ENCODE measurements at regions not wholly inside any gene's neighbourhood (a gene's known extent, or its start where the extent isn't known, plus 50 kb on each side); places are given as distances from the start of the nearest gene placed in this dataset.

- DNase-seq (ENCODE audit: low spot score in 2 of 2), result no peak
- TF ChIP-seq POLR2A (IDR thresholded peaks at IDR 0.05), result no peak
- TF ChIP-seq POLR2AphosphoS5 (IDR thresholded peaks at IDR 0.05), result no peak
- TF ChIP-seq, protein P1, sequence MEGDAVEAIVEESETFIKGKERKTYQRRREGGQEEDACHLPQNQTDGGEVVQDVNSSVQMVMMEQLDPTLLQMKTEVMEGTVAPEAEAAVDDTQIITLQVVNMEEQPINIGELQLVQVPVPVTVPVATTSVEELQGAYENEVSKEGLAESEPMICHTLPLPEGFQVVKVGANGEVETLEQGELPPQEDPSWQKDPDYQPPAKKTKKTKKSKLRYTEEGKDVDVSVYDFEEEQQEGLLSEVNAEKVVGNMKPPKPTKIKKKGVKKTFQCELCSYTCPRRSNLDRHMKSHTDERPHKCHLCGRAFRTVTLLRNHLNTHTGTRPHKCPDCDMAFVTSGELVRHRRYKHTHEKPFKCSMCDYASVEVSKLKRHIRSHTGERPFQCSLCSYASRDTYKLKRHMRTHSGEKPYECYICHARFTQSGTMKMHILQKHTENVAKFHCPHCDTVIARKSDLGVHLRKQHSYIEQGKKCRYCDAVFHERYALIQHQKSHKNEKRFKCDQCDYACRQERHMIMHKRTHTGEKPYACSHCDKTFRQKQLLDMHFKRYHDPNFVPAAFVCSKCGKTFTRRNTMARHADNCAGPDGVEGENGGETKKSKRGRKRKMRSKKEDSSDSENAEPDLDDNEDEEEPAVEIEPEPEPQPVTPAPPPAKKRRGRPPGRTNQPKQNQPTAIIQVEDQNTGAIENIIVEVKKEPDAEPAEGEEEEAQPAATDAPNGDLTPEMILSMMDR (IDR thresholded peaks at IDR 0.05), result no peak
- Histone ChIP-seq H3K27ac (no peak overlapping the region), H3K4me3 (no peak overlapping the region), H3K27me3 (no peaks in the 10 kb centered on the region), H3K4me1 (no peaks in the 10 kb centered on the region), H3K36me3 (no peaks in the 10 kb centered on the region), H3K9me3 (no peaks in the 10 kb centered on the region)
- intact Hi-C loops (cut with DNase I; ENCODE audit: low total_unique reads), result no loop called here
Observed at GRCh38 chr4:67256388-67257043, 288.8 kb downstream of the CENPC start.

DNA sequence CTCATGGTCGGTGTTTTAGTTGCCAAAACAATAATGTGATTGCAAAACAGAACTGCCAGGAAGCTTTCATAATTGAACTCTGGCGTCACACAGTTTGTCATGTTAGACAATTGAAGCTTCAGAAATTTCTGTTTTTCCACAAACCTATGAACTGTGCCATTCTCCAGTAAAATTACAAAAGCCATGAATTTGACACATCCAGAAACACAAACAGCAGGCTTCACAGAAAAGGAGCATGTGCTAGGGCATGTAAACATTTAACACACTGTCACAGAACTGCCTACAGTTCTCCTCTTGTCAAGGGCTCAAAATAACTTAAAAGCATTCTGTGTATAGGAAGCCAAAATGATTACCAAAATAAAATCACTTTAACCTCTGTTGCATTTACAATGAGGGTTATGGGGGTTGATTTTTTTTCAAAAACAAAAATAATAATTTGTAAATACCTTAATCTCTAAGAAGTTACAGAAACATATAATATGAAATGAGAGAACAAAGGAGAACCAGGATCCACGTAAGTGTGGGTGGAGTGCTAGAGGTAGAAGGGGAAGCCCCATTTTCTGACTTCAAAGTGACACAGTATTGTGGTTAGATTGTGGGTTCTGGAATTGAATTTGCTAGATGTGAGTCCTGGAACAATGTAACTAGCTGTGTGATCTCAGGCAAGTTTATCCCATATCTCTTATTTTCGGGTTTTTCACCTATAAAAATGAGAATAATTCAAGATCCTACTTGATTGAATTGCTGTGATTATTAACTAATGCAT is 295.0 kb downstream of the CENPC start:
- H3K4me3 ChIP-seq, result no peak overlapping the region

DNA sequence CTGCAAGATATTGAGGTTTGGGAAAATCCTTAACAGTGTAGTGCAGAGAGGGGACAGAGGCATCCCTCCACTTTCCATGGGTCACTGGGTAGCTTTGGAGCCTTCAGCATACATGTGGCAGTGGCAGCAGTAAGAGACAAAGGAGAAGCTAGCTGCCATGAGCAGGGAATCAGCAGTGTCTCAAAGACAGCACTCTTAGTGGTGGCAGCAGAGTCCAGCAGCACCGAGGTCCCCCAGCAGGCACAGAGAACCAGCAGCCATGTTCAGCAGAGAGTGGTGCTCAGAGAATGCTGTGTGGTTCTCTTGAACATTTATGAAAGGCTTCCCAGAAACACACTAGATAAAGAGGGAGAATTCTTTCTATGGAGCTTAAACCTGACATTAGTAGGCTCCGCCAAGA is 308.5 kb downstream of the CENPC start:
- no peak for TF ChIP-seq POLR2AphosphoS5 (IDR thresholded peaks at IDR 0.05)
- TF ChIP-seq POLR2A (IDR thresholded peaks at IDR 0.05), result no peak
- TF ChIP-seq, protein P1 (IDR thresholded peaks at IDR 0.05), result no peak
- no peak for DNase-seq (ENCODE audit: low spot score in 2 of 2)
- H3K27ac ChIP-seq, result no peak overlapping the region
- no peaks in the 10 kb centered on the region for H3K9me3 ChIP-seq
- H3K4me3 ChIP-seq, result no peak overlapping the region
- no peaks in the 10 kb centered on the region for H3K27me3 ChIP-seq
- no peaks in the 10 kb centered on the region for H3K4me1 ChIP-seq
- intact Hi-C loops (cut with DNase I; ENCODE audit: low total_unique reads), result no loop called here
- H3K36me3 ChIP-seq, result no peaks in the 10 kb centered on the region

More for the DNA sequence above, 295.0 kb downstream of the CENPC start:
- Histone ChIP-seq H3K27ac (no peak overlapping the region), H3K36me3 (no peaks in the 10 kb centered on the region), H3K4me1 (no peaks in the 10 kb centered on the region), H3K9me3 (no peaks in the 10 kb centered on the region), H3K27me3 (no peaks in the 10 kb centered on the region)
- intact Hi-C loops (cut with DNase I; ENCODE audit: low total_unique reads), result no loop called here
- DNase-seq (ENCODE audit: low spot score in 2 of 2), result no peak
- TF ChIP-seq, protein P1 (IDR thresholded peaks at IDR 0.05), result no peak
- no peak for TF ChIP-seq POLR2A (IDR thresholded peaks at IDR 0.05)
- TF ChIP-seq POLR2AphosphoS5 (IDR thresholded peaks at IDR 0.05), result no peak

DNA sequence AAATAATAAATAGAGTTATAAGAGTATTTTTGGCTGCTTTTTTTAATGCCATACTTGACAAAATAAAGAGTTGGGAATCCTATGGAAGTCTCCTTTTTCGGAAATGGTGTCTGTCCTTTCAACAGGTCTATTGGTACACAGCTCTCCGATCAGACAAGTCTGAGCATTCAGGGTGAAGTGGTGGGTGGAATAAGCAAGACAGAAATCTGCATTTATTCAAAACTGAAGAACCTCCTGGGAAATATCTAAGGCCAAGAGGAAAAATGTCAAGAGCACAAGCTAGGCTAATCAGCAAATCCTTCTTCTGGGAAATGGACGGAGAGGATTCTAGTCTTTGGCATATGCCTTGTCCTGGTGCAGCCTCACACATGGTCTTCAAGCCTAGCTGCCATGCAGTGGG is 309.0 kb downstream of the CENPC start:
- Histone ChIP-seq H3K27me3 (no peaks in the 10 kb centered on the region), H3K4me1 (no peaks in the 10 kb centered on the region), H3K36me3 (no peaks in the 10 kb centered on the region), H3K4me3 (no peak overlapping the region), H3K27ac (no peak overlapping the region), H3K9me3 (no peaks in the 10 kb centered on the region)
- no peak for TF ChIP-seq POLR2A (IDR thresholded peaks at IDR 0.05)
- TF ChIP-seq, protein P1 (IDR thresholded peaks at IDR 0.05), result no peak
- no peak for TF ChIP-seq POLR2AphosphoS5 (IDR thresholded peaks at IDR 0.05)
- intact Hi-C loops (cut with DNase I; ENCODE audit: low total_unique reads), result no loop called here
- DNase-seq (ENCODE audit: low spot score in 2 of 2), result no peak

GRCh38 chr4:67234296-67234695 is 311.0 kb downstream of the CENPC start:
- Histone ChIP-seq H3K4me3 (no peak overlapping the region), H3K36me3 (no peaks in the 10 kb centered on the region), H3K9me3 (no peaks in the 10 kb centered on the region), H3K4me1 (no peaks in the 10 kb centered on the region), H3K27ac (no peak overlapping the region), H3K27me3 (no peaks in the 10 kb centered on the region)
- DNase-seq (ENCODE audit: low spot score in 2 of 2), result no peak
- intact Hi-C loops (cut with DNase I; ENCODE audit: low total_unique reads), result no loop called here
- TF ChIP-seq, protein P1 (IDR thresholded peaks at IDR 0.05), result no peak
- TF ChIP-seq POLR2AphosphoS5 (IDR thresholded peaks at IDR 0.05) (no peak), POLR2A (IDR thresholded peaks at IDR 0.05) (no peak)

Data from breast epithelium (tissue), 4 donors.